ENCODE measurements at regions not wholly inside any gene's neighbourhood (a gene's known extent, or its start where the extent isn't known, plus 50 kb on each side); places are given as distances from the start of the nearest gene placed in this dataset.

DNA sequence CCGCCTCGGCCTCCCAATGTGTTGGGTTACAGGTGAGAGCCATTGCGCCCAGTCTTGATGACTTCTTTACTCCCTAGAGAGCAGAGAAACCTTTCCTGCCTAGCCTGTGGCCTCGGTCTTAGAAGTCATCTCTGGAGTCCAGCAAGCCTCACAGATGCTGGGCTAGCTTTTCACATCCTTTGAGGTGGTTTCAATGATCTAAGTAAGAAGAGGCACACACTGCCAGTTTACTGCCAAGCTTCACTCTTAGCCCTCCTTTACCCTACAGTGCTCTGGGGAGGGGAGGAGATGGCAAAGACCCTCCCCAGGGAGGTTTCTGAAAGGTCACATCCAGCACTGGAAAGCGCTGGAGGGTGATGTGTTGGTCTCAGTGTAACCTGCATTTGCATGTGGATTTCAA is 304.8 kb downstream of the PCNX1 start:
- intact Hi-C loops (cut with DNase I), result no loop called here
- H3K36me3 ChIP-seq, result no peaks in the 10 kb centered on the region
- no peaks in the 10 kb centered on the region for H3K9me3 ChIP-seq
- H3K9ac ChIP-seq (ENCODE audit: low read depth in 2 of 2, low read length in 2 of 2), result no peak overlapping the region
- no peaks in the 10 kb centered on the region for H3K27me3 ChIP-seq
- no peak overlapping the region for H3K4me3 ChIP-seq
- DNase-seq, result no peak
- TF ChIP-seq, protein P1, sequence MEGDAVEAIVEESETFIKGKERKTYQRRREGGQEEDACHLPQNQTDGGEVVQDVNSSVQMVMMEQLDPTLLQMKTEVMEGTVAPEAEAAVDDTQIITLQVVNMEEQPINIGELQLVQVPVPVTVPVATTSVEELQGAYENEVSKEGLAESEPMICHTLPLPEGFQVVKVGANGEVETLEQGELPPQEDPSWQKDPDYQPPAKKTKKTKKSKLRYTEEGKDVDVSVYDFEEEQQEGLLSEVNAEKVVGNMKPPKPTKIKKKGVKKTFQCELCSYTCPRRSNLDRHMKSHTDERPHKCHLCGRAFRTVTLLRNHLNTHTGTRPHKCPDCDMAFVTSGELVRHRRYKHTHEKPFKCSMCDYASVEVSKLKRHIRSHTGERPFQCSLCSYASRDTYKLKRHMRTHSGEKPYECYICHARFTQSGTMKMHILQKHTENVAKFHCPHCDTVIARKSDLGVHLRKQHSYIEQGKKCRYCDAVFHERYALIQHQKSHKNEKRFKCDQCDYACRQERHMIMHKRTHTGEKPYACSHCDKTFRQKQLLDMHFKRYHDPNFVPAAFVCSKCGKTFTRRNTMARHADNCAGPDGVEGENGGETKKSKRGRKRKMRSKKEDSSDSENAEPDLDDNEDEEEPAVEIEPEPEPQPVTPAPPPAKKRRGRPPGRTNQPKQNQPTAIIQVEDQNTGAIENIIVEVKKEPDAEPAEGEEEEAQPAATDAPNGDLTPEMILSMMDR (IDR thresholded peaks at IDR 0.05), result no peak
- H3K4me1 ChIP-seq, result no peaks in the 10 kb centered on the region
- H3K27ac ChIP-seq, result no peak overlapping the region

DNA sequence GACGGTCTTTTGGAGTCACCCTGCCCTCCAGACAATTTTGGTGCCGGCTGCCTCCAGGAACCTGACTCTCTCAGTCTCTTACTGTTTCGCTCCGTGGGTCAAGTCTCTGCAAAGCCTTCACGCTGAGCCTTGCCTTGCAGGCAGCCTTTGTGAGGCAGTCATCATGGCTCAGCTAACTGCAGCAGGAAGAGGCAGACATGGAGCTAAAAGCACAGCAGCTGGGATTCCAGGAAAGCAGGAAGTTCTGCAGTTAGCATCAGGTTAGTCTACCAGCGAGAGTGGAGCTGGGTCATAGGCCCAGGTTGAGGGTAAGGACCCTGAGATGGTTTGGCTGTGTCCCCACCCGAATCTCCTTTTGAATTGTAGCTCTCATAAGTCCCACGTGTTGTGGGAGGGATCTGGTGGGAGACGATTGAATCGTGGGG is 305.4 kb downstream of the PCNX1 start:
- no peak overlapping the region for H3K9ac ChIP-seq (ENCODE audit: low read depth in 2 of 2, low read length in 2 of 2)
- TF ChIP-seq, protein P1 (IDR thresholded peaks at IDR 0.05), result no peak
- H3K4me3 ChIP-seq, result no peak overlapping the region
- H3K27ac ChIP-seq, result no peak overlapping the region
- H3K36me3 ChIP-seq, result no peaks in the 10 kb centered on the region
- H3K9me3 ChIP-seq, result no peaks in the 10 kb centered on the region
- no peak for DNase-seq
- H3K4me1 ChIP-seq, result no peaks in the 10 kb centered on the region
- no peaks in the 10 kb centered on the region for H3K27me3 ChIP-seq
- intact Hi-C loops (cut with DNase I), result no loop called here

DNA sequence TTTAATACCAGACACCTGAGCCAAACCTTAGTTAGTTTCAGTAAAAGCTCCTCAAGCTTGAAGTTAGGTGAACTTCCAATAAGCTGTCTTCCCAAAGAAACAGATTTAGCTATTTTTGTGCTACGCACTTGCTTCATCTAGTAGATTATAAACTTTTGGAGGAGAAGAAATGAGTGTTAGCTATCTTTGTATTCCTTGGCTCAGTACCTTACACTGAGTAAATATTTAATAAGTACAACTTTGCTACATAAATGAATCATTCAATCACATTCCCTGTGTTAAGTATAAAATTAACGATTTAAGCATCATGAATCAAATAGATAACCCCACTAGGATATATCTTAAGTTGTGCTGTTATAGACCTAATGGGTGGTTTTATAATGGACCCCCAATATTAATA is 307.0 kb downstream of the PCNX1 start:
- TF ChIP-seq, protein P1 (IDR thresholded peaks at IDR 0.05), result no peak
- Histone ChIP-seq H3K4me3 (no peak overlapping the region), H3K36me3 (no peaks in the 10 kb centered on the region), H3K27me3 (no peaks in the 10 kb centered on the region), H3K4me1 (no peaks in the 10 kb centered on the region), H3K9me3 (no peaks in the 10 kb centered on the region), H3K27ac (no peak overlapping the region), H3K9ac (ENCODE audit: low read depth in 2 of 2, low read length in 2 of 2) (no peak overlapping the region)
- intact Hi-C loops (cut with DNase I), result no loop called here
- DNase-seq, result no peak

DNA sequence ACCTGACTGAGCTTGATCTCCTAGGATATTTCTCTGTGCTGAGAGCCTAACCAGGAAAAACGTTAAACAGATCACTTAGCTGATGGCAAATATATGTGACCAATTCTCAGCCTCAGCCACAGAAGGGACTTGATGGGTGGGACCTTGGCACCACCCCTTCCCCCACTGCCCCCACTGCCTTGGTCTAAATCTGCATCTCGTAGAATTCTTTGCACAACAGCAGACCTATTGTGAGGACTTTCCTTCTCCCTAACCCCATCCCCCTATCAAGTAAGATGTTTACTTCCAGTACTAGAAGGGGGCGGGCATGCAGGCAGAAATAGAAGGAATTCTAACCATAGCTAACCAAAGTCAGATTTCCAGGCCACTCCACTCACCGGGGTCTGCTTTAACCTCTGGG is 313.2 kb downstream of the PCNX1 start:
- intact Hi-C loops (cut with DNase I), result no loop called here
- TF ChIP-seq, protein P1 (IDR thresholded peaks at IDR 0.05), result no peak
- no peak overlapping the region for H3K4me3 ChIP-seq
- no peak overlapping the region for H3K27ac ChIP-seq
- no peaks in the 10 kb centered on the region for H3K9me3 ChIP-seq
- H3K27me3 ChIP-seq, result no peaks in the 10 kb centered on the region
- no peak for DNase-seq
- H3K9ac ChIP-seq (ENCODE audit: low read depth in 2 of 2, low read length in 2 of 2), result no peak overlapping the region
- H3K36me3 ChIP-seq, result no peaks in the 10 kb centered on the region
- H3K4me1 ChIP-seq, result no peaks in the 10 kb centered on the region

DNA sequence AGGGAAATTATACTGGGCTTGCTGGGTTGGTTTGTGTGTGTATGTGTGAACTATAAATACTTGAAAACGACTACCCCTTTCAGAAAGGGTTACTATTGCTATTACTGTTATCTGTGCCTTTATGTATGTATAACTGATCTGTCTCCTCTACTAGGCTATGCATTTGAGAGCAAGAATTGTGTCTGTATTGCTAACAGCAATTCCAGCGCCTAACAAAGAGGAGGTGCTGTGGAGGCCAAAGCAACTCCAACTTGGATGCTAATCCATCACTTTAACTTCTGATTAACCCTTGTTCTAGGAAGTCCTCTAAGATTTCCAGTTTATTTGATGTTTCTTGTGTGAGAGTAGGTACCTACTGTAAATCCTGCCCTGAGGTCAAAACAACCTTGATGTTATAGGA is 313.9 kb downstream of the PCNX1 start:
- DNase-seq, result no peak
- Histone ChIP-seq H3K9me3 (no peaks in the 10 kb centered on the region), H3K4me3 (no peak overlapping the region), H3K27me3 (no peaks in the 10 kb centered on the region), H3K36me3 (no peaks in the 10 kb centered on the region), H3K9ac (ENCODE audit: low read depth in 2 of 2, low read length in 2 of 2) (no peak overlapping the region), H3K27ac (no peak overlapping the region), H3K4me1 (no peaks in the 10 kb centered on the region)
- TF ChIP-seq, protein P1 (IDR thresholded peaks at IDR 0.05), result no peak
- intact Hi-C loops (cut with DNase I), result no loop called here

DNA sequence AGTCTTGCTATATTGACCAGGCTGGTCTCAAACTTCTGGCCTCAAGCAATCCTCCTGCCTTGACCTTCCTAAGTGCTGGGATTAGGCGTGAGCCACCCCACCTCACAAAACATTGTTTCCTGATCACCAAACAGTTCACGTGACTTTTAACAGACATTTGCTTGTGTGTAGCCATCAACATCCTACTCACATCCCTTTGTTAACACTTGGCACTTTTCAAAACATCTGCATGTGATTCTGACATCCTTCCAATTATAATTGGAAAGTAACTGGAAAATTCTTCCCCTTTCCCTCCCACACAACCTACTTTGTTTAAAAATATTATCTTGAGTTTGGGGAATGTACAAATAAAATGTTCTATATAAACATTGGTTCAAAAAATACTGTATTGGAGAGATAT is 317.9 kb downstream of the PCNX1 start:
- Histone ChIP-seq H3K27ac (no peak overlapping the region), H3K36me3 (no peaks in the 10 kb centered on the region), H3K4me3 (no peak overlapping the region), H3K9me3 (no peaks in the 10 kb centered on the region), H3K9ac (ENCODE audit: low read depth in 2 of 2, low read length in 2 of 2) (no peak overlapping the region), H3K27me3 (no peaks in the 10 kb centered on the region), H3K4me1 (no peaks in the 10 kb centered on the region)
- intact Hi-C loops (cut with DNase I), result no loop called here
- TF ChIP-seq, protein P1 (IDR thresholded peaks at IDR 0.05), result no peak
- DNase-seq, result no peak

Measured in colonic mucosa (tissue), 4 donors.